NT2/D1 (cell line): ENCODE measurements at regions not wholly inside any gene's neighbourhood (a gene's known extent, or its start where the extent isn't known, plus 50 kb on each side); places are given as distances from the start of the nearest gene placed in this dataset.

ENCODE experiments used
- SUZ12 ChIP-seq: IDR thresholded peaks from 2 replicates; pipeline ENCODE4 v1.6.1; 2011; ENCODE audit not compliant: insufficient read length, insufficient read depth; ENCODE audit errors: extremely low read depth
- YY1 ChIP-seq: IDR thresholded peaks from 2 replicates; pipeline ENCODE4 v1.6.1; 2011; ENCODE audit not compliant: insufficient read length, insufficient read depth
- ZNF274 ChIP-seq: IDR thresholded peaks from 2 replicates; pipeline ENCODE4 v1.6.1; 2011; ENCODE audit warnings: mild to moderate bottlenecking, low read depth, low read length

DNA sequence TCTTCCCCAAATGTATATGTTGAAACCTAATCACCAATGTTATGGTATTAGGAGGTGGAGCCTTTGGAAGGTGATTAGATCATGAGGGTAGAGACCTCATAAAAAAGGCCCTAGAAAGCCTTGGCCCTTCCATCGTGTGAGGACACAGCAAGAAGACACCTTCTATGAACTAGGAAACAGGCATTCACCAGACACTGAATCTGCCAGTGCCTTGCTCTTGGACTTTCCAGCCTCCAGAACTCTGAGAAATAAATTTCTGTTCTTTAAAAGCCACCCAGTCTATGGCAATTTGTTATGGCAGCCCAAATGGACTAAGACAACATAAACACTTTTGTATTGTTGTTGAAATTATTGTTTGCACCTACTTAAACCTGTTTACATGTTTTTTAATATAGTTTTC, 221.8 kb upstream of the RPS6KA3 start:
- TF ChIP-seq ZNF274 = no peak
- no peak for TF ChIP-seq YY1
- no peak for TF ChIP-seq SUZ12
